Gastrocnemius medialis (tissue), 4 donors: ENCODE measurements at regions not wholly inside any gene's neighbourhood (a gene's known extent, or its start where the extent isn't known, plus 50 kb on each side); places are given as distances from the start of the nearest gene placed in this dataset.

Experiments used
- POLR2A ChIP-seq, 2 donors: fragments of 450-650 bp; IDR thresholded peaks; one replicate each; pipeline ENCODE4 v1.6.1; 2017; ENCODE audit warnings: antibody characterized with exemption in 2 of 2, mild to moderate bottlenecking in 2 of 2, moderate library complexity in 2 of 2
- TF ChIP-seq, protein P1 (sequence below), 5 experiments: fragments of 450-650 bp in 3 of 5; fragments of 200-600 bp in 2 of 5; sonication (generic) in 2 of 5; IDR thresholded peaks in 4 of 5; conservative IDR thresholded peaks in 1 of 5; 1 replicate in 4 of 5; 2 replicates in 1 of 5; pipeline ENCODE4 v1.5.1; 2016 to 2019; ENCODE audit warnings: antibody characterized with exemption in 5 of 5, mild to moderate bottlenecking in 3 of 5, moderate library complexity in 3 of 5

DNA sequence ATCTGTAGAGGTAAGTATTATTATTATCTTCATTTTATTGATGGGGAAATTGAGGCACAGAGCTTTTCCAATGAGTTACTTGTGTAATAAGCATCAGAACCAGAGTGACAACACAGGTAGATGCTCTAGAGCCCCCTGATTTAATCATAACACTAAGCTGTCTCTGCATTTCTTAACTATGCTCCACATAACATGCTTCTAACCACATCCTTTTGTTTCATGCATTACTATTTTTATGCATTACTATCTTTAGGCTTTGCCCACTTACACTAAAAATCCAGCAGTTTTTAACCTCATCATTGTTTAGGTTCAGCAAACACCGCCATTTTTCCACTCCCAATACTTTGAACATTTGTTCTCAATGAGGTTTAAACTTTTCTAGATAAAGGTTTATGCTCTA, 1900.8 kb upstream of the PCDH10 start:
- no peak for TF ChIP-seq POLR2A (IDR thresholded peaks at IDR 0.05)
- TF ChIP-seq, protein P1, sequence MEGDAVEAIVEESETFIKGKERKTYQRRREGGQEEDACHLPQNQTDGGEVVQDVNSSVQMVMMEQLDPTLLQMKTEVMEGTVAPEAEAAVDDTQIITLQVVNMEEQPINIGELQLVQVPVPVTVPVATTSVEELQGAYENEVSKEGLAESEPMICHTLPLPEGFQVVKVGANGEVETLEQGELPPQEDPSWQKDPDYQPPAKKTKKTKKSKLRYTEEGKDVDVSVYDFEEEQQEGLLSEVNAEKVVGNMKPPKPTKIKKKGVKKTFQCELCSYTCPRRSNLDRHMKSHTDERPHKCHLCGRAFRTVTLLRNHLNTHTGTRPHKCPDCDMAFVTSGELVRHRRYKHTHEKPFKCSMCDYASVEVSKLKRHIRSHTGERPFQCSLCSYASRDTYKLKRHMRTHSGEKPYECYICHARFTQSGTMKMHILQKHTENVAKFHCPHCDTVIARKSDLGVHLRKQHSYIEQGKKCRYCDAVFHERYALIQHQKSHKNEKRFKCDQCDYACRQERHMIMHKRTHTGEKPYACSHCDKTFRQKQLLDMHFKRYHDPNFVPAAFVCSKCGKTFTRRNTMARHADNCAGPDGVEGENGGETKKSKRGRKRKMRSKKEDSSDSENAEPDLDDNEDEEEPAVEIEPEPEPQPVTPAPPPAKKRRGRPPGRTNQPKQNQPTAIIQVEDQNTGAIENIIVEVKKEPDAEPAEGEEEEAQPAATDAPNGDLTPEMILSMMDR (IDR thresholded peaks at IDR 0.05 in 4 of 5, conservative IDR thresholded peaks at IDR 0.05 in 1 of 5): no peak
